CD4-positive, alpha-beta T cell treated with Interferon gamma for 1 hour (primary cell): ENCODE measurements at regions not wholly inside any gene's neighbourhood (a gene's known extent, or its start where the extent isn't known, plus 50 kb on each side); places are given as distances from the start of the nearest gene placed in this dataset.

Experiments
- DNase-seq: peaks from one replicate; pipeline ENCODE4 v3.0.0-alpha.2; 2020

- no peak for DNase-seq
Observed at GRCh38 chr19:29324291-29324680, 111.3 kb upstream of the UQCRFS1 start.

DNA sequence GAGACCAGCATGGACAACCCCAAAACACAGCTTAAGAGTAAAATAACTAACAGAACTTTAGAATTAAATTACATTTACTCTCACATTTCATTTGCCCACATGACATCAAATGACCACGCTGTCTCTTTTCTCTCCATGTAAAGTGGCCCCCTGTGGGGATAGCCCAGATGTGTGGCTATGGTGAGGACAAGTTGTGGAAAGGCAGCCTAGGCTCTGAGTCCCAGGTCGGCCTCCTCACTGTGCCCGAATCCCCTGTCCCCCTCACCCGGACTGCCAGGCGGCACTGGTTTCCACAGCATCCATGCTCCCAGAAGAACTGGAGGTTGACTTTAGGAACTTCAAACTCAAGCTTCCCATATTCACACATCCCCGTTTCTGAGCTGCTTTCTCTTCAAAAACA, 111.8 kb upstream of the UQCRFS1 start:
- no peak for DNase-seq

DNA sequence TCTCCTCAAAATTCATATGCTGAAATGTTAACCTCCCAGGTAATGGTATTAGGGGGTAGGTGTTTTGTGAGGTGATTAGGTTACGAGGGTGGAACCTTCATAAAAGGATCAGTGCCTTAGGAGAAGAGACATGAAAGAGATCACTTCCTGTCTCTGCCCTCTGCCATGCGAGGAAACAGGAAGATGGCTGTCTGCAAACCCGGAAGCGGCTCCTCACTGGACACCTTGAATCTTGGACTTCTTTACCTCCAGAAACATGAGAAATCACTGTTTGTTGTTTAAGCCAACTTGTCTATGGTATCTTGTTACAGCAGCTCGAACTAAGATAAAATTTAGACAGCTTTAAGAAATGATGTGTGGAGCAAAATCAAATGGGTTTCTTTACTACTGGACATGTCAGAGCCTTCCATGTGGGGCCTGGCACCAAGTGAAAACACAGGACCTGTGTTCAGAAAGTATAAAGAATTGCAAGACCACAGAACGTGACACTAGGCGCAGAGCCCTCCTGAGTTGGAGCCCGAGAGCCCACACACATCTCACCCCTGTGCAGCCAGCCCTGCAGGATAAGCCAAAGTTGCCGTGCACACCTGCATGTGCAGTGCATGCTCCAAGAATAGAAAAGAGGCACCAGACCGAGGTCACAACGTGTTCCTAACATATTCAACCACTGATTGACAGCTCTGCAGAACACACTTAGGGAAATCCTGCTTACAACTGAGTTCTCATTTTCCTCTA, 112.5 kb upstream of the UQCRFS1 start:
- DNase-seq: no peak

DNA sequence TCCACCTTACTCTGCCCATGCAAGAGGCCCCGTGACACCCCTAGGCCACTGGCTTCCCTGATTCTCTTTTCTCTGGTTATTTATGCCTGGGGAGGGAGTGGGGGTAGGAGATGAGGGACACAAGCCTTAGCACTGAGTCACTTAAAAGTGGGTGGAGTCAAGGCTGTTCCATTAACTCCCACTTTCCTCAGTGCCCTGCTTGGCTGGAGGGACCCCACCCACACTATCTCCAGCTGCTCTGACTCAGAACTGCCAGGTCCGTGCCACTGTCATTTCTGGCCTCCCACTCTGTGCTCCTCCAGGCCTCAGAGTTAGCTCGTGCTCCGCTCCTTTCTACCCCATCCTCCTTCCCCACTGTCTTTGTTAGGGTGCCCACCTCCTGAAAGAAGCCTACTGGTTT, 113.4 kb upstream of the UQCRFS1 start:
- no peak for DNase-seq

DNA sequence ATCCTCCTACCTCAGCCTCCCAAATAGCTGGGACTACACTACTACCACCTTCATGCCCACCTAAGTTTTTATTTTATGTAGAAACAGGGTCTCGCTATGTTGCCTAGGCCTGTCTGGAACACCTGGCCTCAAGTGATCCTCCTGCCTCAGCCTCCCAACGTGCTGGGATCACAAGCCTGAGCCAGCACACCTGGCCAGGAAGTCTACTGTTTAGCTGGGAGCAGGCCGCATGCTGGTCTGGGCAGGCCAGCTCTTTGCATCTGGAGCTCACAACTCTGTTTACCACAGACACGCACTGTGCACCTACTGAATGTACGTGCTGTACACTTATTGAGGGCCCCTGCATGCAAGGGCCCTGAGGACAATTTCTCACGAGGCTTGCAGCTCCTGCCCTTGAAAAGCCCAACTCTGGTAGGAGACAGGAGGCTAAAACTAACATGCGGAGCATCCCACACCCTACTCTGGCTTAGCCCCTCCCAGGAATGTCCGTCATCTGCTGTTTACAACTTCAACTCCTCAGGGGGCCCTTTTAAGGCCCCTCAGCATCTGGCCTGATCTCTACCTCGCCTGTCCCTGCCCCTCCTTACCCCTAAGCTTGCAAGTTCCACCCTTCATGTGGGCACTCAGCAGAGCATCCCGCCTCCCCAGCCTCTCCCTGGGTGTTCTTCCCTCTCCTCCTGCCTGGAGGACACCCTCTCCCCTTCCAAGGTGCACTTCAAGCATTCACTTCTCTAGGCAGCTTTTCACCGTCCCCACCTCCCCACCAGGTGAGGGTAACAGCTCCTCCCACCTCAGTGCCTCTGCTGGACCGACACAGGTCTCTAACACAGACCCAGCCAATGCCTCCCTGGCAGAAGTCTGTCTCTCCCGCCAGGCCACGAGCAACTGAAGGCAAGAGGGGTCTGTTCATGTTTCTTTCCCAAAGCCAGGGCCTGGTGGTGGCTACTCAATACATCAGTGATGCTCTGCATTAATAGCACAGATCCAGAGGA, 114.2 kb upstream of the UQCRFS1 start:
- DNase-seq: no peak

DNA sequence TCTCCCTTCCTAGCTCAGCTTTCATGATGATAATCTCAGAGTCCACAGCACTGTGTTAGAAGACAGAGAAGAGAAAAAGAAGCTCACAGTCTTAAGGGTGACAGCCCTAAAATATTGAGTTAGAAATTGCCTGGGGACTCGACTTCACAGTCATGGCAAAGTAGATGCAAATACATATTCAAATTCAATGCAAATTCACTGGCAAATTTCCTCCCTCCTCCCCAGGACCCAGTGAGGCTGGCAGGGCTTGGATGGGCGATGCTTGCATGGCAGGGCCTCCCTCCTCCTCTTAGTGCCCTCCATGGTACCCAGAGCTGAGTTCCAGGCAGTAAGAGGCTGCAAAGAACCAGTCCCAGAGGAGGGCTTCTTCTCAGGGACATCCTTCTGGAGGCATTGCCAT, 115.6 kb upstream of the UQCRFS1 start:
- DNase-seq: no peak

DNA sequence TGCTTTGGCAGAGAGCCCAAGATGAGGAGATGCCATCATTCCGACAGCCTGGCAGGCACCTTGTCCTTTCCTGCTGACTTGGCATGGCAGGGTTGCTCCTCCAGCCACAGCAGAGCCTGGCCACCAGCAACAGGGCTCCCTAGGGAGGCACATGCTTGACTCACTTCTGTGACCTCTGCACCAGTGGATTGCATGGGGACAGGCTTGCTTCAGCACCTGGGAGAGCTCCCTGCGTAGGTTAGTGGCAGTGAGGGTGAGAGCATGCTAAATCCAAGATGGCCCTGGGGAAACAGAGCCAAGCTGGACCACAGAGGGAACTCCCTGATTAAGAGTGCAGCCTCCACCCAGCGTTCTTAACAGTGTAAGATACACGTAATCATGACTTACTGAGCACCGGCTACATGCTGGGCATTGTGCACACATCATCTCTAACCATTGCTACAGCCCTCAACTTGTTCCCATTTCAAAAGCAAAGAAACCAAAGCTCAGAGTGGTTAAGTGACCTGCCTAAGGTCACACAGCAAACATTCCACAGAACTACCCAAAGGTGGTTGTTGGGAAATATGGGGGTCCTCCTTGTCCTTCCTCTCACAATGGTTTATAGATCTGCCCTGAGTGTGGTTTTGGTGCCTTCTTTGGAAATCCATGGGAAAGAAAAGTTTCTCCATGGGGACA, 116.6 kb upstream of the UQCRFS1 start:
- DNase-seq: no peak

DNA sequence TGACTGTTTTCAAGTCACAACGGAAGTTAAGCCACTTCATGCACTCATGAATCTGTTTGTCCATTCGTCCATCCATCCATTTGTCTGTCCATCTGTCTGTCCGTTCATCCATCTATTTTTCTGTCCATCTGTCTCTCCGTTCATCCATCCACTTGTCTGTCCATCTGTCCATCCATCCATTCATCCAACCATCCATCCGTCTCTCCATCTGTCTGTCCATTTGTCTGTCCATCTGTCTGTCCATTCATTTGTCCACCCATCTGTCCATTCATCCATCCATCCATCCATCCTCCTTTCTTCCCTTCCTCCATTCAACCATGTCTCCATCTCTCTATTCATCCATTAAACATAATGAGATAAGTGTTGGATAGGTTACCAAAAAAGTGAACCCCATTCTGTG, 123.5 kb upstream of the UQCRFS1 start:
- no peak for DNase-seq

- no peak for DNase-seq
Observed at GRCh38 chr19:29337029-29337428, 124.1 kb upstream of the UQCRFS1 start.

GRCh38 chr19:29338480-29338879, 125.5 kb upstream of the UQCRFS1 start:
- no peak for DNase-seq

- no peak for DNase-seq
Observed at GRCh38 chr19:29342721-29343120, 129.8 kb upstream of the UQCRFS1 start.

DNA sequence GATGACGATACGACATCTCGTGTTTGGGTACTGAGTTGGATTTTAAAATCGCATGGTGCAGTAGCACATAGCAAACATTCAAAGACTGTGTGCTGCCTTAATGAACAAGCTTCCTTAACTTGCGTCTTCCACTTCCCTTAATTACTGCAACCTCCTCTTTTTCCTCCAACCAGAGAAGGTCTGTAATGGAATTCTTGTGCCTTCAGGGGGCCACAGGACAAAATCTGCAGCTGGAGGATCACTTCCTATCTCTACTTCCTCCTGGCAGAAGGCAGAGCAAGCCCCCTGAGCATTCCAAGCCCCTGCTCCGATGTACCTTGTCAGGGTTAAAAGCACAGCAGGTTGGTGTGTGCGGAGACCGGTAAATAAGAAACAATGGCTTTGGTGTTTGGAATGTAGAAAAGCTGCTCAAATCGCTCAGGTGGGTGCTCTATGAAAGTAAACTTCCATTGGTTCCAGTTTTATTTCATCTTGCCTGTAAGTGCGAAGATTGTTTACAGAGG, 151.3 kb upstream of the UQCRFS1 start:
- no peak for DNase-seq

DNA sequence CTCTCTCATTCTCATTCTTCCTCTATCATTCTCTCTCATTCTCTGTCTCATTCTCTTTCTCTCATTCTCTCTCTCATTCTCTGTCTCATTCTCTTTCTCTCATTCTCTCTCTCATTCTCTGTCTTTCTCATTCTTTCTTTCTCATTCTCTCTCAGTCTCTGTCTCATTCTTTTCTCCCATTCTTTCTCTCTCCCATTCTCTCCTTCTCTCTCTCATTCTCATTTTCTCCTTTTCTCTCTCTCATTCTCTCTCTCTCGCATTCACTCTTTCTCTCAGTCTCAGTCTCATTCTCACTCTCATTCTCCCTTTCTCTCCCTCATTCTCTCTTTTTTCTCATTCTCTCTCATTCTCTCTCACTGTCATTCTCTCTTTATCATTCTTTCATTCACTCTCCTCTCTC, 152.0 kb upstream of the UQCRFS1 start:
- no peak for DNase-seq

DNA sequence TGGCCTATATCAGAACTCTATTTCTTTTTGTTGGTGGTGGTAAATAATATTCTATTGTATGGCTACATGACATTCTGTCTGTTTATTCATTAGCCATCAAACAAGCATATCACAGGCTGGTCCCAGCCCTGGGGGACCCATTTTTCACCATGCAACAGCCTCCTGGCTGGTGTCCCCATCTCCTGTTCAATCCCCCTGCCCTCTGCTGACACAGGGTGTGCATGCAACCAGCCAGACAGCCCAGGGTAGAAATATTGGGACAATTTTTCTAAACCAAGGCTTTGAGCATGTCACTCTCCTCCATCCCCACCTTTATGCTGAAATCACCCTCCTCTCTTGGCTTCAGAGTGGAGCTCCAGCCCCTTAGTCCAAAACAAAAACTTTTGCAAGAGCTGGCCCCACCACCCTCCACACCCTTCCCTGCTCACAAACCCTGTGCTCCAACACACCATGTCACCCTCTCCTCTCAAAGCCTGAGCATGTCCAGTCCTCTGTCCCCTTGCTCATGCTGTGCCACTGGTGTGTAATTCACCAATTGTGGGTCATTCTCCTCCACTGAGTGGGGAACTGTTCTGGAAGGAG, 153.0 kb upstream of the UQCRFS1 start:
- no peak for DNase-seq

GRCh38 chr19:29366757-29367156, 153.8 kb upstream of the UQCRFS1 start:
- DNase-seq: no peak

DNA sequence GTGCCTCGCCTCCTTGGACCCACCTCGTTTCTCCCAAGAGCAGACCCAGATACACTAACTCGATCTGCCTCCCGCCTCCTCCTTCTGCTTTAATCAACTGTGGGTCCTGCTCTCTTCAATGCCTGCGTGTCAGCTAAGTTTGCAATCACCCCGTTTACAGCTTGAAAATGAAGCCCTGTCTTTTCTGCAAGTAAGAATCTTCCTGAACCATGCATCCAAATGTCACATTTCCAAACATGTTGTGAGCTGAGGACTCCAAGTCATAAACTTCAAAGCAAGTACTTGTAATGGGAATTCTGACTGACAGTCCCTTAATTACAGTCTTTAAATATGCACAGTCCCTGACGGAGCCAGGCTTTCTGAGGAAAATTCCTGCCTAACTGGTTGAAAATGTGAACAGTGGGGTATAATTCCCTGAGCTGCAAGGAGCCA, 154.9 kb upstream of the UQCRFS1 start:
- no peak for DNase-seq

DNA sequence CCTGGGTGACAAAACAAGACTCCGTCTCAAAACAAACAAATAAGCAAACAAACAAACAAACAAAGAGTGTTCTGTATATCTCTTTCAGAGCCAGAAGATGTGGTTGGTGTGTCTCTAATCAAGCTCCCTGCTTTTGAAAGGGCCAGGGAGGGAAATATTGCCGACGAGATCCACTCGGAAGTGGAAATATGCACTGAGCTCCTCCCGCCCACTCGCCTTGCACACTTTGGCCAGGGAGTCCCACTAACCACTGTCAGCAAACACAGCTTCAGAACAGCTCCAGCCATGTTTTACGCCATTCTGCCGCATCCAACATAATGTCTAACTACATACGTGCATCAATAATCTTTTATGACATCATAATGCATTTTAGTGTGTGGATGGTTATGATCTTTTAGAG, 155.5 kb upstream of the VSTM2B start:
- no peak for DNase-seq

- no peak for DNase-seq
Observed at GRCh38 chr19:29371251-29372090, 154.3 kb upstream of the VSTM2B start.

GRCh38 chr19:29372091-29372415, 153.7 kb upstream of the VSTM2B start:
- no peak for DNase-seq

- DNase-seq: no peak
Observed at GRCh38 chr19:29372461-29372860, 153.3 kb upstream of the VSTM2B start.

DNA sequence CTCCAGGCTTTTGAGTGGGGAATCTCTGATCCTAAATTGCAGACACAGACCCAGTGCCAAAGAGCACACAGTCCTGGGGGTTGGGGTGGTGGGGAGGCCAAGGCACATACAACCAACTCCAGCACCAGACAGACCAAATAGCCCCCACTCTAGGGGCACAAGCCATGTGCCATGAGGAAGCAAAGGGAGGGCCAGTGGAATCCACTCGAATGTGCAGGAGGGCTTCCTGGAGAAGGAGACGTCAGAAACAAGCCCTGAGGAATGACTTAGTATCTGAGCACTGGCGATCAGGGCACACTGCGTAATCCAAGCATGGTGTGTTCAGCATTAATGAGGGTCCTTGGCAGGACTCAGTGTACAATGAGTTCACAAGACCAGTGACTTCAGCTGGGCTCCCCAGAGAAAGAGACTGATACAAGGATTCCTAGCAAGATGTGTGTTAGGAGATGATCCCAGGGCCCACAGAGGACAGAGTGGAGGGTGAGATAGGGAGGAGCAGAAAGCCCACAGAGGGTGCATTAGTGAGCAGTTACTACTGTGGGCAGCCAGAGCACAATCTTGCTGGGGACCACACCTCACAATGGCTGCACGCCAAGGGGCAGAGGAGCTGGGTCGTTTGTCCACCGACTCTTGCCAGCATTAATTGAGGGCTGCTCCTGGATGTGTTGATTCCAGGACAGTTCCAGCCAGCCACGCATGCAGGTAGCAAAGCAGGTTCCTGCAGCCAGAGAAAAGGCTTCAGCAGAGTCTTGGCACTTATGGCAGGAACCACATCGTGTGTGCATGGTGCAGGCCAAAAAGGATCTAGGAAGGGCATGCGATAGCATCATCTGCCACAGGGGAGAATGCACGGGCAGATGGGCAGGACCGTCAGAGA, 152.6 kb upstream of the VSTM2B start:
- no peak for DNase-seq
